ENCODE measurements at regions not wholly inside any gene's neighbourhood (a gene's known extent, or its start where the extent isn't known, plus 50 kb on each side); places are given as distances from the start of the nearest gene placed in this dataset.

- no peak for DNase-seq
- Histone ChIP-seq H3K27me3 (ENCODE audit: insufficient read depth, low read depth, severe bottlenecking) (peaks cover 57% of the 10 kb centered on the region), H3K36me3 (no peaks in the 10 kb centered on the region), H3K27ac (no peak overlapping the region), H3K4me3 (ENCODE audit: low read depth, low read length) (no peak overlapping the region), H3K9me3 (ENCODE audit: severe bottlenecking) (no peaks in the 10 kb centered on the region)
- no peak for TF ChIP-seq CTCF (IDR thresholded peaks at IDR 0.05; ENCODE audit: low read depth, low read length)
Observed at GRCh38 chrX:134167591-134168203, 69.3 kb upstream of the CCDC160 start.

GRCh38 chrX:134171661-134172587 is 65.1 kb upstream of the CCDC160 start:
- H3K9me3 ChIP-seq (ENCODE audit: severe bottlenecking): peaks cover 2% of the 10 kb centered on the region
- DNase-seq: no peak
- H3K27ac ChIP-seq: no peak overlapping the region
- no peaks in the 10 kb centered on the region for H3K36me3 ChIP-seq
- TF ChIP-seq CTCF (IDR thresholded peaks at IDR 0.05; ENCODE audit: low read depth, low read length): no peak
- H3K4me3 ChIP-seq (ENCODE audit: low read depth, low read length): no peak overlapping the region
- peaks cover 74% of the 10 kb centered on the region for H3K27me3 ChIP-seq (ENCODE audit: insufficient read depth, low read depth, severe bottlenecking)

GRCh38 chrX:134172588-134173259 is 64.3 kb upstream of the CCDC160 start:
- Histone ChIP-seq H3K9me3 (ENCODE audit: severe bottlenecking) (peaks cover 2% of the 10 kb centered on the region), H3K27ac (no peak overlapping the region), H3K4me3 (ENCODE audit: low read depth, low read length) (no peak overlapping the region), H3K27me3 (ENCODE audit: insufficient read depth, low read depth, severe bottlenecking) (peaks cover 69% of the 10 kb centered on the region), H3K36me3 (no peaks in the 10 kb centered on the region)
- DNase-seq: no peak
- TF ChIP-seq CTCF (IDR thresholded peaks at IDR 0.05; ENCODE audit: low read depth, low read length): no peak

- no peak for DNase-seq
- Histone ChIP-seq H3K9me3 (ENCODE audit: severe bottlenecking) (peaks cover 2% of the 10 kb centered on the region), H3K36me3 (no peaks in the 10 kb centered on the region), H3K4me3 (ENCODE audit: low read depth, low read length) (no peak overlapping the region), H3K27ac (no peak overlapping the region), H3K27me3 (ENCODE audit: insufficient read depth, low read depth, severe bottlenecking) (peaks cover 63% of the 10 kb centered on the region)
- no peak for TF ChIP-seq CTCF (IDR thresholded peaks at IDR 0.05; ENCODE audit: low read depth, low read length)
Observed at GRCh38 chrX:134173541-134174272, 63.3 kb upstream of the CCDC160 start.

GRCh38 chrX:134174273-134174660 is 62.7 kb upstream of the CCDC160 start:
- no peak for DNase-seq
- TF ChIP-seq CTCF (IDR thresholded peaks at IDR 0.05; ENCODE audit: low read depth, low read length): no peak
- Histone ChIP-seq H3K27ac (no peak overlapping the region), H3K36me3 (no peaks in the 10 kb centered on the region), H3K27me3 (ENCODE audit: insufficient read depth, low read depth, severe bottlenecking) (peaks cover 60% of the 10 kb centered on the region), H3K9me3 (ENCODE audit: severe bottlenecking) (peaks cover 2% of the 10 kb centered on the region), H3K4me3 (ENCODE audit: low read depth, low read length) (no peak overlapping the region)
